ENCODE measurements at regions not wholly inside any gene's neighbourhood (a gene's known extent, or its start where the extent isn't known, plus 50 kb on each side); places are given as distances from the start of the nearest gene placed in this dataset.

DNA sequence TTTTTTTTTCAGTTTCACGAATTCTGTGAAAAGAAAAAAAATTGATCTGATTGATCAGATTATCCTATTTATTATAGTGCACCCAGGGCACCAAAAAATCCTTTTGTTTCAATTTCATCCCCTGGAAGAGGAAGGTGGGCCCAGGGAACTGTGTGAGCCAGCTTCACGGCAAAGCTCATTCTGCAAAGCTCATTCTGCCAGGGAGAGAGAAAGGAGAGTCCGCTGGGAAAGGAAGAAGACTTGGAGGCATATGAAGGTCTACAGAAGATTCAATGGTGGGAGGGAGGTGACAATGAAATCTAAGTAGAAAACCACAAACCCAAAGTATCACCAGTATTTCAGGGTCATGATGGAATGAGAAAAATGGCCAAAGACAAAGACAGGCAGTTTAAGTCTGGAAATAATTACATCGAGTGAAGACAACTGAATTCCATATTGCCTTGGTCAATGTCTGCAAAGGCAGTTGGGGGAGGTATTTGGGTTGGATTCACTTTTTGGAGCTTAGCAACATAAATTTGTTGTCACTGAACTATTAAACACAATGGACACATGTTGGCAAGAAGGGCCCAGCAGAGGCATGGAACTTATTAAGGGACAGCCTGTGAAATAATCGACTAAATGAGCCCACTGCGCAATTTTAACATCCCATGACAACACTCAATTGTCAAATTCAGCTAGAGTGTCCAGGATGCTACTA, 587.8 kb upstream of the MKI67 start:
- Histone ChIP-seq H3K4me1 (ENCODE audit: insufficient read depth, low read length) (no peaks in the 10 kb centered on the region), H3K27me3 (ENCODE audit: control insufficient read depth in 1 of 2, insufficient read depth in 2 of 2, low read length in 2 of 2) (peaks cover 6 to 36% of the 10 kb centered on the region in 2 experiments; a peak in 4 of 5 replicates), H3K36me3 (replicated peaks in 1 of 2; ENCODE audit: control insufficient read depth in 1 of 2, insufficient read depth in 2 of 2, low read length in 2 of 2) (no peaks in the 10 kb centered on the region), H3K4me2 (ENCODE audit: low read depth, low read length) (no peak overlapping the region), H3K9me3 (ENCODE audit: low read length) (no peaks in the 10 kb centered on the region), H3K79me2 (ENCODE audit: insufficient read depth, low read length) (no peaks in the 10 kb centered on the region), H3K27ac (ENCODE audit: extremely low read length, insufficient read depth, low read length) (no peak overlapping the region), H2AFZ (ENCODE audit: low read length) (no peak overlapping the region), H3K9ac (ENCODE audit: insufficient read depth, low read depth, low read length) (no peak overlapping the region), H3K4me3 (replicated peaks in 1 of 3; ENCODE audit: insufficient read depth in 1 of 3, low read depth in 2 of 3, low read length in 3 of 3) (no peak overlapping the region), H4K20me1 (ENCODE audit: insufficient read depth, low read length) (no peaks in the 10 kb centered on the region)
- in situ Hi-C loops (cut with HindIII; ENCODE audit: extremely low pct_ligation_motif_present, low pct_unique_long_range_greater_than_20kb), result no loop called here
- CTCF ChIA-PET (ENCODE audit: low intra/inter-chr PET ratio, low total read pairs), result no interaction called here
- POLR2A ChIA-PET, result no interaction called here
- WGBS (ENCODE audit: low lambda C conversion rate), result 10% methylated on average over 6 of the region's 6 CpGs
- TF ChIP-seq NR3C1 (CRISPR knock-in tag; IDR thresholded peaks at IDR 0.05) (no peak), ZFY (CRISPR knock-in tag; IDR thresholded peaks at IDR 0.05) (no peak), NFYB (CRISPR knock-in tag; IDR thresholded peaks at IDR 0.05) (no peak), ZNF549 (CRISPR knock-in tag; IDR thresholded peaks at IDR 0.05) (no peak), ATF7 (IDR thresholded peaks at IDR 0.05) (no peak), ATF7 (CRISPR knock-in tag; IDR thresholded peaks at IDR 0.05) (no peak), CHD2 (IDR thresholded peaks at IDR 0.05; ENCODE audit: low read depth, low read length) (no peak), ZSCAN12 (CRISPR knock-in tag; IDR thresholded peaks at IDR 0.05) (no peak)
- TF ChIP-seq, protein P1, sequence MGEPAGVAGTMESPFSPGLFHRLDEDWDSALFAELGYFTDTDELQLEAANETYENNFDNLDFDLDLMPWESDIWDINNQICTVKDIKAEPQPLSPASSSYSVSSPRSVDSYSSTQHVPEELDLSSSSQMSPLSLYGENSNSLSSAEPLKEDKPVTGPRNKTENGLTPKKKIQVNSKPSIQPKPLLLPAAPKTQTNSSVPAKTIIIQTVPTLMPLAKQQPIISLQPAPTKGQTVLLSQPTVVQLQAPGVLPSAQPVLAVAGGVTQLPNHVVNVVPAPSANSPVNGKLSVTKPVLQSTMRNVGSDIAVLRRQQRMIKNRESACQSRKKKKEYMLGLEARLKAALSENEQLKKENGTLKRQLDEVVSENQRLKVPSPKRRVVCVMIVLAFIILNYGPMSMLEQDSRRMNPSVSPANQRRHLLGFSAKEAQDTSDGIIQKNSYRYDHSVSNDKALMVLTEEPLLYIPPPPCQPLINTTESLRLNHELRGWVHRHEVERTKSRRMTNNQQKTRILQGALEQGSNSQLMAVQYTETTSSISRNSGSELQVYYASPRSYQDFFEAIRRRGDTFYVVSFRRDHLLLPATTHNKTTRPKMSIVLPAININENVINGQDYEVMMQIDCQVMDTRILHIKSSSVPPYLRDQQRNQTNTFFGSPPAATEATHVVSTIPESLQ (CRISPR knock-in tag; conservative IDR thresholded peaks at IDR 0.05), result no peak
- FAIRE-seq (no peak), DNase-seq (ENCODE audit: low spot score) (no peak), ATAC-seq (no peak)
- no TSS peak for BruUV-seq (replicated peaks)
- intact Hi-C loops (cut with micrococcal nuclease; ENCODE audit: unreplicated experiment), result no loop called here

All from HepG2 (cell line).